Panc1 (cell line): ENCODE measurements at regions not wholly inside any gene's neighbourhood (a gene's known extent, or its start where the extent isn't known, plus 50 kb on each side); places are given as distances from the start of the nearest gene placed in this dataset.

Experiments
- ATAC-seq: fragments of 200-7000 bp; cut with Tn5 transposase; 2 replicates; pipeline ENCODE4 v1.9.1; 2020; ENCODE audit warnings: mild to moderate bottlenecking, moderate library complexity
- BruUV-seq: library from RNA; stranded (reverse); fragments of 400-500 nt; replicated peaks from 2 replicates; lab custom pipeline; 2021; lab: Mats Ljungman, UMichigan
- CTCF ChIA-PET: fragments of 300-600 bp; sonication (Branson Sonifier 250); formaldehyde crosslinking; loops from one replicate; lab custom pipeline; 2022; ENCODE audit warnings: antibody characterized with exemption; lab: Charles Lee
- POLR2A ChIA-PET: fragments of 300-600 bp; sonication (Branson Sonifier 250); formaldehyde crosslinking; loops from one replicate; lab custom pipeline; 2022; ENCODE audit warnings: antibody characterized with exemption; lab: Charles Lee
- DNase-seq: peaks from one replicate; pipeline ENCODE4 v3.0.0-alpha.2; 2010; ENCODE audit warnings: low read depth, low spot score
- H3K27ac ChIP-seq: 2 replicates; pipeline ENCODE4 v1.5.1; 2011; ENCODE audit warnings: mild to moderate bottlenecking, low read length, inconsistent platforms
- H3K27me3 ChIP-seq: fragments of 200-500 bp; sonication (Bioruptor generic); 2 replicates; pipeline ENCODE4 v1.6.0; 2014; ENCODE audit warnings: low read length, inconsistent platforms; ENCODE audit not compliant: control insufficient read depth, insufficient read depth
- H3K36me3 ChIP-seq: fragments of 200-500 bp; sonication (Bioruptor generic); 2 replicates; pipeline ENCODE4 v1.5.1; 2014; ENCODE audit warnings: inconsistent platforms, mild to moderate bottlenecking, low read length, moderate library complexity; ENCODE audit not compliant: control insufficient read depth, insufficient read depth
- H3K4me1 ChIP-seq: 2 replicates; pipeline ENCODE4 v1.5.1; 2011; ENCODE audit warnings: inconsistent platforms, mild to moderate bottlenecking, low read length, moderate library complexity; ENCODE audit not compliant: control insufficient read depth, insufficient read depth
- H3K4me3 ChIP-seq, 2 experiments: 2 replicates each; pipeline ENCODE4 v1.5.1; 2011 to 2012; ENCODE audit warnings: low read depth in 2 of 2, low read length in 2 of 2, mild to moderate bottlenecking in 2 of 2, inconsistent platforms in 1 of 2, moderate library complexity in 1 of 2
- H3K9me3 ChIP-seq: fragments of 200-500 bp; sonication (Bioruptor generic); 2 replicates; pipeline ENCODE4 v1.5.1; 2014; ENCODE audit warnings: low read depth, mild to moderate bottlenecking, inconsistent platforms, low read length, moderate library complexity; ENCODE audit not compliant: control insufficient read depth, insufficient read depth
- POLR2AphosphoS5 ChIP-seq: IDR thresholded peaks from 2 replicates; pipeline ENCODE4 v1.6.1; 2012; ENCODE audit warnings: mild to moderate bottlenecking, low read depth, low read length, moderate library complexity
- SIN3A ChIP-seq: IDR thresholded peaks from 2 replicates; pipeline ENCODE4 v1.6.1; 2012; ENCODE audit warnings: low read depth, mild to moderate bottlenecking, low read length, moderate library complexity, borderline replicate concordance; ENCODE audit not compliant: insufficient read depth
- TCF7L2 ChIP-seq: IDR thresholded peaks from 2 replicates; pipeline ENCODE4 v1.6.1; 2011; ENCODE audit warnings: mild to moderate bottlenecking, low read depth, low read length, inconsistent platforms
- in situ Hi-C: cut with HindIII; loops from 2 replicates; pipeline ENCODE4 v1.10.0; 2016; ENCODE audit warnings: low sequenced_read_pairs, low pct_unique_long_range_greater_than_20kb
- intact Hi-C: fragments of 100-400 bp; cut with micrococcal nuclease; formaldehyde crosslinking; loops from one replicate; pipeline ENCODE4 v1.10.0; 2022; ENCODE audit not compliant: unreplicated experiment
- TF ChIP-seq, protein P1 (sequence below): fragments of 450-650 bp; IDR thresholded peaks from 2 replicates; pipeline ENCODE4 v1.5.1; 2017; ENCODE audit warnings: mild to moderate bottlenecking
- TF ChIP-seq, protein P2 (sequence below), 2 experiments: IDR thresholded peaks; 2 replicates each; pipeline ENCODE4 v1.6.1; 2011 to 2012; ENCODE audit warnings: low read depth in 2 of 2, control low read depth in 1 of 2, low read length in 1 of 2, mild to moderate bottlenecking in 1 of 2, moderate library complexity in 1 of 2; ENCODE audit not compliant: insufficient read depth in 1 of 2

DNA sequence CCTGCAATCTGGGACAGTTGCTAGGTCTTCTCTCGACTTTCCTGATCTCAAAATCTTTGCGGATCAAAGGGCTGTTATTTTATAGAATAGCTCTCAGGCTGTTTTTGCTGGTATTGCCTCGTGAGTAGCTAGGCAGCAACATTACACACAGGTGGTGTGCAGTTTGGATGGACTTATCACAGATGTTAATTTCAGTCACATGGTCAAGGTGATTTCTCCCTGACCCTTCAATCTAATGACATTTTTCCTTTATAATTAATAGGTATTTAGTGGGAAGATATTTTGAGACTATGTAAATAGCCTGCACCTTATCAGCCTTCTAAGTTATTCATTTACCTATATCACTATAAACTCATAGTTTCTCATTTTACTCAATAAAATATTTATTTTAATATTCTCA, 309.6 kb upstream of the PRKCQ start:
- intact Hi-C loops (no loop called here), in situ Hi-C loops (no loop called here)
- TF ChIP-seq, protein P1, sequence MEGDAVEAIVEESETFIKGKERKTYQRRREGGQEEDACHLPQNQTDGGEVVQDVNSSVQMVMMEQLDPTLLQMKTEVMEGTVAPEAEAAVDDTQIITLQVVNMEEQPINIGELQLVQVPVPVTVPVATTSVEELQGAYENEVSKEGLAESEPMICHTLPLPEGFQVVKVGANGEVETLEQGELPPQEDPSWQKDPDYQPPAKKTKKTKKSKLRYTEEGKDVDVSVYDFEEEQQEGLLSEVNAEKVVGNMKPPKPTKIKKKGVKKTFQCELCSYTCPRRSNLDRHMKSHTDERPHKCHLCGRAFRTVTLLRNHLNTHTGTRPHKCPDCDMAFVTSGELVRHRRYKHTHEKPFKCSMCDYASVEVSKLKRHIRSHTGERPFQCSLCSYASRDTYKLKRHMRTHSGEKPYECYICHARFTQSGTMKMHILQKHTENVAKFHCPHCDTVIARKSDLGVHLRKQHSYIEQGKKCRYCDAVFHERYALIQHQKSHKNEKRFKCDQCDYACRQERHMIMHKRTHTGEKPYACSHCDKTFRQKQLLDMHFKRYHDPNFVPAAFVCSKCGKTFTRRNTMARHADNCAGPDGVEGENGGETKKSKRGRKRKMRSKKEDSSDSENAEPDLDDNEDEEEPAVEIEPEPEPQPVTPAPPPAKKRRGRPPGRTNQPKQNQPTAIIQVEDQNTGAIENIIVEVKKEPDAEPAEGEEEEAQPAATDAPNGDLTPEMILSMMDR = no peak
- TF ChIP-seq TCF7L2 (no peak), SIN3A (no peak), POLR2AphosphoS5 (no peak)
- TF ChIP-seq, protein P2, sequence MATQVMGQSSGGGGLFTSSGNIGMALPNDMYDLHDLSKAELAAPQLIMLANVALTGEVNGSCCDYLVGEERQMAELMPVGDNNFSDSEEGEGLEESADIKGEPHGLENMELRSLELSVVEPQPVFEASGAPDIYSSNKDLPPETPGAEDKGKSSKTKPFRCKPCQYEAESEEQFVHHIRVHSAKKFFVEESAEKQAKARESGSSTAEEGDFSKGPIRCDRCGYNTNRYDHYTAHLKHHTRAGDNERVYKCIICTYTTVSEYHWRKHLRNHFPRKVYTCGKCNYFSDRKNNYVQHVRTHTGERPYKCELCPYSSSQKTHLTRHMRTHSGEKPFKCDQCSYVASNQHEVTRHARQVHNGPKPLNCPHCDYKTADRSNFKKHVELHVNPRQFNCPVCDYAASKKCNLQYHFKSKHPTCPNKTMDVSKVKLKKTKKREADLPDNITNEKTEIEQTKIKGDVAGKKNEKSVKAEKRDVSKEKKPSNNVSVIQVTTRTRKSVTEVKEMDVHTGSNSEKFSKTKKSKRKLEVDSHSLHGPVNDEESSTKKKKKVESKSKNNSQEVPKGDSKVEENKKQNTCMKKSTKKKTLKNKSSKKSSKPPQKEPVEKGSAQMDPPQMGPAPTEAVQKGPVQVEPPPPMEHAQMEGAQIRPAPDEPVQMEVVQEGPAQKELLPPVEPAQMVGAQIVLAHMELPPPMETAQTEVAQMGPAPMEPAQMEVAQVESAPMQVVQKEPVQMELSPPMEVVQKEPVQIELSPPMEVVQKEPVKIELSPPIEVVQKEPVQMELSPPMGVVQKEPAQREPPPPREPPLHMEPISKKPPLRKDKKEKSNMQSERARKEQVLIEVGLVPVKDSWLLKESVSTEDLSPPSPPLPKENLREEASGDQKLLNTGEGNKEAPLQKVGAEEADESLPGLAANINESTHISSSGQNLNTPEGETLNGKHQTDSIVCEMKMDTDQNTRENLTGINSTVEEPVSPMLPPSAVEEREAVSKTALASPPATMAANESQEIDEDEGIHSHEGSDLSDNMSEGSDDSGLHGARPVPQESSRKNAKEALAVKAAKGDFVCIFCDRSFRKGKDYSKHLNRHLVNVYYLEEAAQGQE (IDR thresholded peaks at IDR 0.05; ENCODE audit: insufficient read depth in 1 of 2, low read depth in 2 of 2, low read length in 1 of 2) = no peak
- no peaks in the 10 kb centered on the region for H3K9me3 ChIP-seq
- no peaks in the 10 kb centered on the region for H3K36me3 ChIP-seq
- ChIA-PET CTCF (interaction anchor here (0.6 kb wide), 1 partner anchor 32 kb away, joined by 3 read pairs; no protein-coding TSS in a partner anchor), POLR2A (no interaction called here)
- no peak overlapping the region for H3K27ac ChIP-seq
- no peak for ATAC-seq
- no peak overlapping the region for H3K4me3 ChIP-seq
- no peak for DNase-seq
- BruUV-seq = no TSS peak
- H3K4me1 ChIP-seq = no peaks in the 10 kb centered on the region
- H3K27me3 ChIP-seq = no peaks in the 10 kb centered on the region

GRCh38 chr10:6888434-6888833, 308.4 kb upstream of the PRKCQ start:
- intact Hi-C loops (no loop called here), in situ Hi-C loops (no loop called here)
- TF ChIP-seq, protein P1 = no peak
- TF ChIP-seq, protein P2 (IDR thresholded peaks at IDR 0.05; ENCODE audit: insufficient read depth in 1 of 2, low read depth in 2 of 2, low read length in 1 of 2) = no peak
- TF ChIP-seq SIN3A = no peak
- TF ChIP-seq TCF7L2 = no peak
- TF ChIP-seq POLR2AphosphoS5 = no peak
- no peak overlapping the region for H3K4me3 ChIP-seq
- DNase-seq = no peak
- H3K27me3 ChIP-seq = no peaks in the 10 kb centered on the region
- POLR2A ChIA-PET = no interaction called here
- H3K9me3 ChIP-seq = no peaks in the 10 kb centered on the region
- ATAC-seq = no peak
- CTCF ChIA-PET = no interaction called here
- no TSS peak for BruUV-seq
- H3K4me1 ChIP-seq = no peaks in the 10 kb centered on the region
- no peak overlapping the region for H3K27ac ChIP-seq
- H3K36me3 ChIP-seq = no peaks in the 10 kb centered on the region
